DND-41 (cell line): ENCODE measurements at regions not wholly inside any gene's neighbourhood (a gene's known extent, or its start where the extent isn't known, plus 50 kb on each side); places are given as distances from the start of the nearest gene placed in this dataset.

Experiments used
- ATAC-seq: fragments of 200-7000 bp; cut with Tn5 transposase; 3 replicates; pipeline ENCODE4 v1.9.1; 2021; ENCODE audit warnings: low read depth; ENCODE audit not compliant: insufficient read depth
- DNase-seq: peaks from one replicate; pipeline ENCODE4 v3.0.0-alpha.2; 2020
- H2AFZ ChIP-seq: 2 replicates; pipeline ENCODE4 v1.6.0; 2012; ENCODE audit warnings: low read depth, low read length
- H3K27ac ChIP-seq: 2 replicates; pipeline ENCODE4 v1.5.1; 2012; ENCODE audit warnings: low read length, inconsistent platforms
- H3K27me3 ChIP-seq: fragments of 200-600 bp; sonication (generic); 2 replicates; pipeline ENCODE4 v1.6.0; 2012; ENCODE audit warnings: low read length, mild to moderate bottlenecking, inconsistent platforms; ENCODE audit not compliant: insufficient read depth, poor library complexity
- H3K36me3 ChIP-seq: 2 replicates; pipeline ENCODE4 v1.5.1; 2012; ENCODE audit warnings: low read length, inconsistent platforms; ENCODE audit not compliant: insufficient read depth
- H3K4me1 ChIP-seq: 2 replicates; pipeline ENCODE4 v1.5.1; 2012; ENCODE audit warnings: mild to moderate bottlenecking, low read length; ENCODE audit not compliant: insufficient read depth
- H3K4me2 ChIP-seq: 2 replicates; pipeline ENCODE4 v1.6.0; 2012; ENCODE audit warnings: mild to moderate bottlenecking, moderate library complexity, low read length, inconsistent platforms; ENCODE audit not compliant: insufficient read depth
- H3K4me3 ChIP-seq, 2 experiments: fragments of 200-600 bp in 1 of 2; shearing (Covaris generic) in 1 of 2; 2 replicates each; pipeline ENCODE4 v1.5.1; 2012 to 2016; ENCODE audit warnings: inconsistent platforms in 2 of 2, low read length in 2 of 2, mild to moderate bottlenecking in 2 of 2, low read depth in 1 of 2, moderate library complexity in 1 of 2
- H3K79me2 ChIP-seq: 2 replicates; pipeline ENCODE4 v1.6.0; 2012; ENCODE audit warnings: low read length, inconsistent platforms; ENCODE audit not compliant: insufficient read depth
- H3K9ac ChIP-seq: 2 replicates; pipeline ENCODE4 v1.6.0; 2012; ENCODE audit warnings: low read depth, mild to moderate bottlenecking, inconsistent platforms, low read length, moderate library complexity
- H3K9me3 ChIP-seq: 2 replicates; pipeline ENCODE4 v1.5.1; 2012; ENCODE audit warnings: low read length, moderate library complexity, mild to moderate bottlenecking, inconsistent platforms; ENCODE audit not compliant: insufficient read depth, severe bottlenecking
- H4K20me1 ChIP-seq: 2 replicates; pipeline ENCODE4 v1.6.0; 2012; ENCODE audit warnings: low read length; ENCODE audit not compliant: insufficient read depth
- CTCF ChIP-seq: IDR thresholded peaks from 2 replicates; pipeline ENCODE4 v1.5.1; 2012; ENCODE audit warnings: borderline replicate concordance, low read length, moderate library complexity, mild to moderate bottlenecking; ENCODE audit not compliant: poor library complexity, severe bottlenecking; ENCODE audit errors: extremely low read depth
- EZH2 ChIP-seq: IDR thresholded peaks from 3 replicates; pipeline ENCODE4 v1.6.1; 2012; ENCODE audit warnings: borderline replicate concordance, low read depth, mild to moderate bottlenecking, moderate library complexity, low read length, inconsistent platforms; ENCODE audit not compliant: severe bottlenecking

- Histone ChIP-seq H3K27ac (no peak overlapping the region), H4K20me1 (no peaks in the 10 kb centered on the region), H3K9ac (no peak overlapping the region), H3K36me3 (no peaks in the 10 kb centered on the region), H3K79me2 (no peaks in the 10 kb centered on the region), H3K4me2 (no peak overlapping the region), H3K9me3 (no peaks in the 10 kb centered on the region), H3K27me3 (no peaks in the 10 kb centered on the region), H3K4me3 (no peak overlapping the region), H2AFZ (no peak overlapping the region), H3K4me1 (no peaks in the 10 kb centered on the region)
- DNase-seq (no peak), ATAC-seq (no peak)
- TF ChIP-seq CTCF (no peak), EZH2 (no peak)
Measured at GRCh38 chr5:165573445-165573844, 2068.0 kb downstream of the MAT2B start.

- no peaks in the 10 kb centered on the region for H3K27me3 ChIP-seq
- H2AFZ ChIP-seq = no peak overlapping the region
Measured at GRCh38 chr5:165574100-165574499, 2068.7 kb downstream of the MAT2B start.

GRCh38 chr5:165576678-165577275 lies 2071.4 kb downstream of the MAT2B start:
- H3K4me2 ChIP-seq = no peak overlapping the region
- no peak overlapping the region for H3K4me3 ChIP-seq
- H3K9ac ChIP-seq = no peak overlapping the region
- DNase-seq (no peak), ATAC-seq (no peak)
- no peaks in the 10 kb centered on the region for H3K4me1 ChIP-seq
- H3K27ac ChIP-seq = no peak overlapping the region
- no peaks in the 10 kb centered on the region for H3K9me3 ChIP-seq
- no peak overlapping the region for H2AFZ ChIP-seq
- no peaks in the 10 kb centered on the region for H3K79me2 ChIP-seq
- H3K27me3 ChIP-seq = no peaks in the 10 kb centered on the region
- H3K36me3 ChIP-seq = no peaks in the 10 kb centered on the region
- TF ChIP-seq CTCF (no peak), EZH2 (no peak)
- no peaks in the 10 kb centered on the region for H4K20me1 ChIP-seq

More at GRCh38 chr5:165574100-165574499, 2068.7 kb downstream of the MAT2B start:
- no peak overlapping the region for H3K9ac ChIP-seq
- no peaks in the 10 kb centered on the region for H3K4me1 ChIP-seq
- H4K20me1 ChIP-seq = no peaks in the 10 kb centered on the region
- H3K36me3 ChIP-seq = no peaks in the 10 kb centered on the region
- ATAC-seq = no peak
- no peak for TF ChIP-seq EZH2
- no peak for TF ChIP-seq CTCF
- no peak for DNase-seq
- H3K4me3 ChIP-seq = no peak overlapping the region
- H3K79me2 ChIP-seq = no peaks in the 10 kb centered on the region
- H3K27ac ChIP-seq = no peak overlapping the region
- H3K4me2 ChIP-seq = no peak overlapping the region
- H3K9me3 ChIP-seq = no peaks in the 10 kb centered on the region

- DNase-seq (no peak), ATAC-seq (no peak)
- no peaks in the 10 kb centered on the region for H4K20me1 ChIP-seq
- H3K27ac ChIP-seq = no peak overlapping the region
- H3K36me3 ChIP-seq = no peaks in the 10 kb centered on the region
- no peaks in the 10 kb centered on the region for H3K27me3 ChIP-seq
- no peak overlapping the region for H3K4me3 ChIP-seq
- no peaks in the 10 kb centered on the region for H3K79me2 ChIP-seq
- no peak overlapping the region for H2AFZ ChIP-seq
- no peak overlapping the region for H3K4me2 ChIP-seq
- no peaks in the 10 kb centered on the region for H3K4me1 ChIP-seq
- no peaks in the 10 kb centered on the region for H3K9me3 ChIP-seq
- TF ChIP-seq EZH2 (no peak), CTCF (no peak)
- no peak overlapping the region for H3K9ac ChIP-seq
Measured at GRCh38 chr5:165579911-165580310, 2074.5 kb downstream of the MAT2B start.
